WI38 (cell line): ENCODE measurements at regions not wholly inside any gene's neighbourhood (a gene's known extent, or its start where the extent isn't known, plus 50 kb on each side); places are given as distances from the start of the nearest gene placed in this dataset.

Experiments used
- H3K4me3 ChIP-seq: 2 replicates; pipeline ENCODE4 v1.5.1; 2011; ENCODE audit warnings: low read depth, mild to moderate bottlenecking, control low read depth, low read length
- CTCF ChIP-seq: IDR thresholded peaks from 2 replicates; pipeline ENCODE4 v1.5.1; 2012; ENCODE audit warnings: low read depth, mild to moderate bottlenecking, control low read depth, low read length

- TF ChIP-seq CTCF = no peak
- H3K4me3 ChIP-seq = no peak overlapping the region
These were observed 127.6 kb upstream of the CCDC68 start for GRCh38 chr18:55086906-55087305.

DNA sequence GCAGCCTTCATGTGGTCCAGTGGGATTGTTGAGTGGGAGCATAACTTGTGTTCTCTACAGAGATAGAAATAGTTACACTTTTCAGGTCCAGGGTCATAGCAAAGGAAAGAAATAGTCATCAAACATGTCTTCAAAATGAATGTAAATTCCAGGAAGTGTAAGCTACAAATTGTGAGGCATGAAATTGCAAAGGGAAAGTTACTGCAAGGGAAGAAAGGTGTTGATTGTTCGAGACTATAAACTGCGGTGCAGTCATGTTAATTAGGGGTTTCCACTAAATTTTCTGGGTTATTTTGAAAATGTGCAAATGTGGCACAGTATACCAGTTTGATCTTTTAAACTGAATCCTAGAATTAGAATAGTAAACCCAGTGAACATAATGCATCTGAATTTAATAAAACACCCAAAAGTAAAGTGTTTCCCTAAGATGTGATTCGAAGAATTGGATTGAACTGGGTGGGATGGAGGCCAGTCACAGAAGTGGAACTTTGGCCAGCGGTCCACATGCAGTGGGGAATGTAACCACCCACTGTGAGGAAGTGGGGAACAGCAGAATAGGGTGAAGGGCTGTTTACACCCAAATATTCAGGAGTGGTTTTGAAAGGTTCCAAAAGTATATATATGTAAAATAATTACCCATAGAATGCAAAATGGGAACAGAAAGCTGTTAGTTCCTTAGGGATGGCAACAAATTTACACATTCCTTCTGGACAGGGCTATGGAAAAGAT, 126.5 kb upstream of the CCDC68 start:
- TF ChIP-seq CTCF = no peak
- no peak overlapping the region for H3K4me3 ChIP-seq

- H3K4me3 ChIP-seq = no peak overlapping the region
- TF ChIP-seq CTCF = no peak
These were observed 125.3 kb upstream of the CCDC68 start for GRCh38 chr18:55084550-55084949.

DNA sequence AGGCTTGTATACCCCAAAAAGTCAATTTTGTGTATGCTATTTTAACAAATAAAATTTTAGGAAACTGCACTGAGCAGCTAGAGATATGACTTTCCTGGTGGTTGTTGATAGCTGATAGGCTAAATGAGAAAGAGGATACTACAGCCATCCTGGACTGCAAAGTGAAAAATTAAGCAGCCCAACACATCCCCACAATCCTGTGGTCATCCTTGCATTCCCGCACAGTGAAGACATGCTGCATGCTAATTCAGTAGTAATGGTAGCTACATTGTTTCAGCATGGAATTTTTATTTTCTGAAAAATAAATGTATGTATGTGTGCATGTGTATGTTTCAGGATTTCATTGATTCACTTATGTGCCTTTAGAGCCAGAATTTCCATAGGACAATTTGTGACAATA, 124.2 kb upstream of the CCDC68 start:
- no peak overlapping the region for H3K4me3 ChIP-seq
- TF ChIP-seq CTCF = no peak

DNA sequence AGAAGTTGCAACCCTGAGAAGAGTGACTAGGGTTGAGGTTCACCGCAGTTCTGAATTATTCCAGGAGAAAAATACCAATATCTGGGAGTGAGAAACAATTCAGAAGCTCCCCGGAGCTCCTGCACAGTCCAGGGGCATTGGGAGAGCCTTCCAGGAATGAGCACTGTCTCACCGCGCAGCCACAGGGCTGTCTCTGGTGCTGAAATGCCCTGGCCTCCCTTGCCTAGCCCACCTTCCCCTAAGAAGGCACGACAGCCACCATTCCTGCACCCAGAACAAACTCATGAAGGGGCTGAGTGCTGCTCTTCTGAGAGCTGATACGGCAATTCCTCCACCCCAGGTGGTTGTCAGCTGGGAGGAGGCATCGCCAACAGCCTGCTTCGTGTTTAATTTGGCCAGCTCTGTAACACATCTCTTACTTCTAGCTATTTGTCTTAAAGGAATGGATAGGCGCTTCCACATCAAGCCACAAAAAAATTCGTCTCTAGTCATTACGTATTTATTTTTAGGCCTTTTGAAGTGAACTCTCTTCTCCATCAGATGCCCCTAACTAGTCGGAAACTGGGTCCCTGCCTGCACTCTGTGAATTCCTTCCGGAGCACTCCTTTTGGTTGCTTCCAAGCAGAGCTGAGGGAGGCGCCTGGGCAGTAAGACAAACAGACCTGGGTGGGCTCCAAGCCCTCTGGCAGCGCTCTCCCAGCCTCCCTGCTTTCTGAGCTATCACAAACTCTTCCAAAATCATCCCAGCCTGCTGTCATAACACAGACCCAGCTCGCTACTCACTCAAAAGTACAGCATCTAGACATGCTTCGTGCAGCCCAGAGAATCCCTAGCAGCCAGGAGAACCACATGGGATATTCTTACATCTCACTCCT, 120.5 kb upstream of the CCDC68 start:
- no peak overlapping the region for H3K4me3 ChIP-seq
- no peak for TF ChIP-seq CTCF

DNA sequence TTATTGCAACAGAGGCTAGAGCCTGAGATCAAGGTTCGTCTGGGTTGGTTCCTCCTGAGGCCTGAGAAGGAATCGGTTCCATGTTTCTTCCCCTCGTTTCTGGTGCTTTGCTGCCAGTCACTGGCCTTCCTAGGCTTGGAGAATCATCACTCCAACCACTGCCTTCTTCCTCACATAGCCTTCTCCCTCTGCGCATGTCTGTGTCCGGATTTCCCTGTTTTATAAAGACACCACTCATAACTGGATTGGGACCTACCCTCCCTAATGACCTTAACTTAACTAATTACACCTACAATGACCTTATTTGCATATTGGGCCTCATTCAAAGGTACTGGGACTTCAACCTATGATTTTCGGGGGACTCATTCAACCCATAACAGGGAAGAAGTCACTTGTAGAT, 119.8 kb upstream of the CCDC68 start:
- no peak for TF ChIP-seq CTCF
- H3K4me3 ChIP-seq = no peak overlapping the region
